ENCODE measurements at regions not wholly inside any gene's neighbourhood (a gene's known extent, or its start where the extent isn't known, plus 50 kb on each side); places are given as distances from the start of the nearest gene placed in this dataset.
A peak's percentile ranks its signal among the peaks of the same experiment; 100 is the strongest.
"Not testable (repeated sequence)": the region's sequence is repeated elsewhere in the genome, so short reads cannot be mapped to it uniquely, and the experiment has no call there.

DNA sequence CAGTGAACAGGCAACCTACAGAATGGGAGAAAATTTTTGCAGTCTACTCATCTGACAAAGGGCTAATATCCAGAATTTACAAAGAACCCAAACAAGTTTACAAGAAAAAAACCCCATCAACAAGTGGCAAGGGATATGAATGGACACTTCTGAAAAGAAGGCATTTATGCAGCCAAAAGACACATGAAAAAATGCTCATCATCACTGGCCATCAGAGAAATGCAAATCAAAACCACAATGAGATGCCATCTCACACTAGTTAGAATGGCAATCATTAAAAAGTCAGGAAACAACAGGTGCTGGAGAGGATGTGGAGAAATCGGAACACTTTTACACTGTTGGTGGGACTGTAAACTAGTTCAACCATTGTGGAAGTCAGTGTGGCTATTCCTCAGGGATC is 80.3 kb downstream of the ZNF474 start:
- not testable (repeated sequence) for DNase-seq

- DNase-seq: no peak
Observed at GRCh38 chr5:122218778-122219177, 89.4 kb downstream of the ZNF474 start.

- no peak for DNase-seq
Observed at GRCh38 chr5:122219436-122220166, 90.3 kb downstream of the ZNF474 start.

DNA sequence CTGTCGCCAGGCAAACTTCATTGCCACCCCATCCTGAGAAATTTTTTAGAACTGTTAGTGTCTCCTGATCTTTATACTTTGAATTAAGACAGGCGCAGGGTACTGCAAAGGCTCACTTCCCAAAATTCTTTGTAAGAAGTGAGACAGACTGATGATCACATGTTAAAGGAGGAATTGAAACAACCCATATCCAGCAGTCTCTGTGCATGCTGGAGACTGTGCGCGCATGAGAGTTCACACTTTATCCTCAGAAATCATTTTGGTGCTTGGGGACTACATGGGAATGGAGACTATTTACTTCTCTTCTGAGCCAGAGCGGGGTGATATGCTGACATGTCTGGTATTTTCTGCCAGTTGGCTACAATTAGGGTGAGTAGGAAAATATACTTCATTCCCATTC is 91.2 kb downstream of the ZNF474 start:
- no peak for DNase-seq

- no peak for DNase-seq
Observed at GRCh38 chr5:122221857-122222256, 90.2 kb upstream of the SNCAIP start.

DNA sequence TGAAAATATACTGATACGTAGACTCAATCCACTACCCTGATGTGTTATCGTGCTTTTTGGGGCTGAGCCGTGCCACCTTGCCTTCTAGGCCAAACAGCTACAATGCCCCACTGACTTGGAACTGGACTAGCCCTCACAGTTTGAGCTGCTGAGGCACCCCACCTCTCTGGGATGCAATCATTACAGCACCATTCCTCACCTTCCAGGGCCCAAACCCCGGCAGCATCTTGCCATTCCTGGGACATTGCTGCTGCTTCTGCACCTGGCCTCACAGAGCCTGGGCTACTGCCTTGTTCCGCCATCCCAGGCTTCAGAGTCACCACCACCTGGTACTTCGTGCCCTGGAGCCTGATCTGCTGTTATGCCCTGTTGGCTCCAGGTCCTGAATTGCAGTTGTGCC is 89.5 kb upstream of the SNCAIP start:
- DNase-seq: no peak

DNA sequence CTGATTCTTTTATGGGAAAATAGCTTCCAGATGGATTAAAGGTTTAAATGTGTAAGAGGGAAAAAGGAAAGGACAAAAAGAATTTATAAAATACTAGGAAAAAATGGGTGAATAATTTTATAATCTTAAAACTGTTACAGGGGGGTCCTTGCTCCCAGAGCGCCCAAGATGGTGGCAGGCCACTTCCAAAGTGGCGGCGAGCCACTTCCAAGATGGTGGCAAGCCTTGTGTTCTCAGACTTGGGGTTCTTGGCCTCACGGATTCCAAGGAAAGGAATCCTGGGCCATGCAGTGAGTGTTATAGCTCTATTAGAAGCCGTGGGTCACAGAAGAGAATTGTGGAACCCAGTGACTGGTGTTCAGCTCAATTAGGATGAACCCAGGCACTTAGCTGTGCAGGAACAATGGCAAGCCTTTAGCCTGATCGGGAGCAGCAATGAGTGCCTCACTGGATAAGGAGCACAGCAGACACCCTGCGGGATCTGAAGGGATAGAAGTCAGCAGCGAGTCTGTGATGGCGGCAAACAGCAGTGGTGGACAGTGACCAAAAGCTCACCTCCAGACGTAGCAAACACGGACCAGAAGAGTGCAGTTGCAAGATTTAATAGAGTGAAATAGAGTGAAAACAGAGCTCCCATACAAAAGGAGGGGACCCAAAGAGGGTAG is 83.2 kb upstream of the SNCAIP start:
- DNase-seq: no peak

GRCh38 chr5:122229551-122229950 is 82.5 kb upstream of the SNCAIP start:
- DNase-seq: no peak

DNA sequence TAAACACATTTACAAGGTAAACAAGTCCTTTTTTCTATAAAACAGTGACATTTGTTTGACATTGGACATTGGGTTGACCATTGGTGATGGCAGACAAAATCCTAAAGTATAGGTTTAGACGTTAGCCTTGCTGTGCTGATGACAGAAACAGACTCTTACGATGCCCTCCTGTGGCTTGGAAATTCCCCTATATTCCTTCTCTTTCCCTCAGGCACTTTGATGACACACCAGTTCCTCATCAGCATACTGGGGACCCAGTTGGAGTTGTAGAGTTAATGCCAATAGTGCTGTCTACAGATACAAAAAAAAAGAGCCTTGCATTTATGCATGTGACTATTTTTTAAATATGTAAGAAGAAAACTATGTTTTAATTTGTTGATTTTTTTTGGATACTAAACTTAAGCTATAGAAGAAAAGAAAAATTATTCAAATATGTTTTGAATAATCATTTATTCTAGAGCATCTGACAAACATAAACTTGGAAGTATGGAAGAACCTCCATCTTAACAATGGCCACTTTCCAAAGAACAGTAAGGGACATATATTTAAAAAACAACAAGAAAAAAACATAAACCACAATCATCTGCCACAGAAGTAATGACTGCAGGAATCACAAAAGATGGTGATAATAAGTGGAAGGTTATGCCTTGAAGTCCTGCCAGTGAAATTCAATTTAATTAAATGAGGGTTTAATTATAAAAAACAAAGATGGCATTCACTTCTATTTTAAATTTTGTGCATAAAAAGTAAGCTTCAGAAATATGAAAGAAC is 75.6 kb upstream of the SNCAIP start:
- no peak for DNase-seq

- no peak for DNase-seq
Observed at GRCh38 chr5:122237906-122238305, 74.1 kb upstream of the SNCAIP start.

GRCh38 chr5:122252319-122252718 is 59.7 kb upstream of the SNCAIP start:
- peak; percentile 61 for DNase-seq

GRCh38 chr5:122253794-122254193 is 58.2 kb upstream of the SNCAIP start:
- no peak for DNase-seq

- no peak for DNase-seq
Observed at GRCh38 chr5:122256388-122256787, 55.6 kb upstream of the SNCAIP start.

DNA sequence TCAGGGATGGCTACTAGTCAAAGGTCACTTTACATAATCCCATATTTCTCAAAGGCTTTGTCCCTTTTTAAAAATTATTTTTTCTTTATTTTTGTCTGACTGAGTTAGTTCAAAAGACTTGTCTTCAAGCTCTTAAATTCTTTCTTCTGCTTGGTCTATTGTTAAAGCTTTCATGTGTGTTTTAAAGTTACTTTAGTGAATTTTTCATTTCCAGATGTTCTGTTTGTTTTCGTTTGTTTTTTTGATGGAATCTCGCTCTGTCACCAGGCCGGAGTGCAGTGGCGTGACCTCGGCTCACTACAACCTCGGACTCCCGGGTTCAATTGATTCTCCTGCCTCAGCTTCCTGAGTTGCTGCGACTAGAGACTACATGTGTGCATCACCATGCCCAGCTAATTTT is 55.0 kb upstream of the SNCAIP start:
- no peak for DNase-seq

DNA sequence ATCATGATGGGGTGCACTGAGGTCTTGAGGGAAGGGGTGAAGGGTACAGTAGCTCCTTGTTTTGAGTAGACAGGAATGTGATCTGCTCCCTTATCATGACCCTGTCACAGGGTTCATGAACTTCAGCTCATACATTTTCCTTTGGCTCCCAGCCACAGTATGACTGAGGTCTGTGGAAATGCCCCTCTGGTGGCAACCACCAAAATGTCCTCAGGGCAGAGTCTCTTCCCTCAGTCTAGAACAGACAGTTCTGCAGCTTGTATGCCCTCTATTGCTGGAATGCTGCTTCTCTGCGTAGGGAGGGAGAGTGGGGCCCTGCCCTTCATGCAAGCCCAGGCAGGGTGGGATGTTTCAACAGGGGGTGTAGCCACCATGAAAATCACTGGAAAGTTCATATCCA is 53.8 kb upstream of the SNCAIP start:
- DNase-seq: no peak

DNA sequence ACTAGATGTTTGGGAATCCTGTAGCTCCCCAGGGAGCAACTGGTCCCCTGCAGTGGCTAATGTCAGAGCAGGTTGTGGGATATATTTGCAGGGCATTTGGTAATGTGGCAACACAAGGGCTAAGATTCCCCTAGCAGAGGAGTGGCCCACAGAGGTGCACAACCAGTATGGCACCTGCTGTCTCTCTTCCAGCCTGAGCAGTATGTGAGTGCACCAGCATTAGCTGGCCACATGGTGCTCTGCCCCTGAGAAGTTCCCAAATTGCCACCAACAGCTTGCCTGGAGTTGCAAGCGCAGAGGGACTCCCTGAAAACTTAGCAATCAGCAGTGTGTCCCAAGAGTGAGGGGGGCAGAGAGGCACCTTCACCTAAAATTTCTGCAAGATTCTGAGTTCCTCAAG is 53.2 kb upstream of the SNCAIP start:
- no peak for DNase-seq

GRCh38 chr5:122259995-122260394 is 52.0 kb upstream of the SNCAIP start:
- peak; percentile 81 for DNase-seq

GRCh38 chr5:122262103-122262502 is 49.9 kb upstream of the SNCAIP start:
- DNase-seq: no peak
